ENCODE measurements at regions not wholly inside any gene's neighbourhood (a gene's known extent, or its start where the extent isn't known, plus 50 kb on each side); places are given as distances from the start of the nearest gene placed in this dataset.
"Not testable (repeated sequence)": the region's sequence is repeated elsewhere in the genome, so short reads cannot be mapped to it uniquely, and the experiment has no call there.

DNA sequence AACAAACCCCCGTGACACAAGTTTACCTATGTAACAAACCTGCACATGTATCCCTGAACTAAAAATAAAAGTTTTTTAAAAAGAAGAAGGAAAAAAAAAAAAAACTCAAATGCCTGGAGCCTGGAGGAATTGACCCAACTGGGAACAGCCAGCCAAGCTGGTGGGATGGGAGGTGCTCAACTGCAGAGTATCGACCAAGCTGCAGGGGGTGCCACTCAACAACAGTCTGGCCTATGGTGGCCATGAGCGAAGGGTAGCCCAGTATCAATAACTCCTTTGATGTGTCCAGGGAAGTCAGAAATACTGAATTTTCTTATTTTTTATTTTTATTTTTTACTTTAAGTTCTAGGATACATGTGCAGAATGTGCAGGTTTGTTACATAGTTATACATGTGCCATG lies 310.3 kb upstream of the DLGAP1 start:
- no peaks in the 10 kb centered on the region for H3K27me3 ChIP-seq
- H3K4me1 ChIP-seq = no peaks in the 10 kb centered on the region
- intact Hi-C loops (cut with DNase I) = no loop called here
- no peak overlapping the region for H3K27ac ChIP-seq (replicated peaks in 1 of 4)
- TF ChIP-seq EP300 (IDR thresholded peaks at IDR 0.05) = no peak
- no peak for TF ChIP-seq POLR2AphosphoS5 (IDR thresholded peaks at IDR 0.05)
- TF ChIP-seq POLR2A (IDR thresholded peaks at IDR 0.05; ENCODE audit: low read depth) = no peak
- TF ChIP-seq, protein P1, sequence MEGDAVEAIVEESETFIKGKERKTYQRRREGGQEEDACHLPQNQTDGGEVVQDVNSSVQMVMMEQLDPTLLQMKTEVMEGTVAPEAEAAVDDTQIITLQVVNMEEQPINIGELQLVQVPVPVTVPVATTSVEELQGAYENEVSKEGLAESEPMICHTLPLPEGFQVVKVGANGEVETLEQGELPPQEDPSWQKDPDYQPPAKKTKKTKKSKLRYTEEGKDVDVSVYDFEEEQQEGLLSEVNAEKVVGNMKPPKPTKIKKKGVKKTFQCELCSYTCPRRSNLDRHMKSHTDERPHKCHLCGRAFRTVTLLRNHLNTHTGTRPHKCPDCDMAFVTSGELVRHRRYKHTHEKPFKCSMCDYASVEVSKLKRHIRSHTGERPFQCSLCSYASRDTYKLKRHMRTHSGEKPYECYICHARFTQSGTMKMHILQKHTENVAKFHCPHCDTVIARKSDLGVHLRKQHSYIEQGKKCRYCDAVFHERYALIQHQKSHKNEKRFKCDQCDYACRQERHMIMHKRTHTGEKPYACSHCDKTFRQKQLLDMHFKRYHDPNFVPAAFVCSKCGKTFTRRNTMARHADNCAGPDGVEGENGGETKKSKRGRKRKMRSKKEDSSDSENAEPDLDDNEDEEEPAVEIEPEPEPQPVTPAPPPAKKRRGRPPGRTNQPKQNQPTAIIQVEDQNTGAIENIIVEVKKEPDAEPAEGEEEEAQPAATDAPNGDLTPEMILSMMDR (IDR thresholded peaks at IDR 0.05) = no peak
- DNase-seq (ENCODE audit: extremely low spot score) = no peak
- peaks cover 0 to 4% (median 0%) of the 10 kb centered on the region in 4 donors for H3K9me3 ChIP-seq
- H3K36me3 ChIP-seq = no peaks in the 10 kb centered on the region
- no peak overlapping the region for H3K4me3 ChIP-seq
- 90% methylated on average over 3 of the region's 3 CpGs for WGBS

DNA sequence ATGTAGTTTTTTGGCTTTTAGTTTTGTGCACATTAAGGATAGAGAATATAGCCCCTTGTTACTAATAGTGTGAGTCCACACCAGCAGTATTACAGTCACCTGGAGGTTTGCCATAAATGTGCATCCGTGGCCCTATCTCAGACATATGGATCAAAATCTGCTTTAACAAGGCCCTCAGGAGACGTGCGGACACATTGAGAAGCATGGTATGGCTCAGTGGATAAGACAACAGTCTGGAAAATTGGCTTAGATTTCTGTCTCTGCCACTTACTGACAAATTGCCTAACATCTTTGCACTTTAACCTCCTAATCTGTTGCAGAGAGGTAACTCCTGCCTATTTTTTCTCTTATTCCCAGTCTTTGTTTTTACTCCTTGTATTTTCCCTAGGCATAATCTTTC lies 307.2 kb upstream of the DLGAP1 start:
- no peaks in the 10 kb centered on the region for H3K27me3 ChIP-seq
- no peak overlapping the region for H3K27ac ChIP-seq (replicated peaks in 1 of 4)
- H3K4me1 ChIP-seq = no peaks in the 10 kb centered on the region
- no peaks in the 10 kb centered on the region for H3K36me3 ChIP-seq
- intact Hi-C loops (cut with DNase I) = no loop called here
- H3K4me3 ChIP-seq = no peak overlapping the region
- peaks cover 0 to 4% (median 0%) of the 10 kb centered on the region in 4 donors for H3K9me3 ChIP-seq
- no peak for DNase-seq (ENCODE audit: extremely low spot score)
- TF ChIP-seq POLR2A (IDR thresholded peaks at IDR 0.05; ENCODE audit: low read depth) (no peak), POLR2AphosphoS5 (IDR thresholded peaks at IDR 0.05) (no peak), EP300 (IDR thresholded peaks at IDR 0.05) (no peak)
- TF ChIP-seq, protein P1 (IDR thresholded peaks at IDR 0.05) = no peak
- 22% methylated on average over 3 of the region's 3 CpGs for WGBS

DNA sequence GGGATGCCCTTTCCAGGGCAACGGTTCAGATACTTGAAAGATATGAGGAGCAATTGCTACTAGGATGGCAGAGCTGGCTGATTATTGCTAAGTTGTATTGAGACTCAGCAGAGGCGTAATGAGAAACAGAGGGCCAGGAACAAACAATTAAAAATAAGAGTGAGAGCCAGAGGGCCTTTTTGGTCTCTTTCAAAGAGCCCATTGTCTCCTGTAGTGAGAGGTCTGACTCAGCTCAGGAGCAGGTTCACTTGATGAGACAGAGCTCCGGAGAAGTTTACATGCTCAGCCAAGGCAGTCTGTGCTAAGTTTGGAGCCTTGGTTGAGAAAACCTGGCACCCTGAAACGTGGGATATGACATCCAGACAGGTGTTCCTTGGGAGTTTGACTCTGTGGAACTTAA lies 303.9 kb upstream of the DLGAP1 start:
- intact Hi-C loops (cut with DNase I) = no loop called here
- DNase-seq (ENCODE audit: extremely low spot score) = no peak

DNA sequence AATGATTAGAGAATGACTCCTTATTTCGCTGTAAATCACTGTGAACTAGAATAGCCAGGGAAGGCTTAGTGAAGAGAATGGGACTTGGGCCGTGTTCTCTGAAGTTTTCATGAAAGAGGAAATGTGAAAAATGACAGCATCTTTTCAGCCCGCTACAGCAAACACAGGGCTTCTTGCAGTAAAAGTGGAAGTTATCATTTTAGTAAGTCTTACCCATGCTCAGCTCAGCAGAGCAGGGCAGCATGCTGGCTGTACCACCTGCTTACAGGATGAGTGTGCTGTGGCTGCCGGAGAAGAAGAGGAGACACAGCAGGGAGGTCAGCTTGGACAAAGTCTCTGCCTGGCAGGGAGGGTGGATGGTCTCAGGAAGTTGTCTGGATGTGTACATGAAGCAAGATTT lies 300.7 kb upstream of the DLGAP1 start:
- DNase-seq (ENCODE audit: extremely low spot score) = no peak
- Histone ChIP-seq H3K27ac (replicated peaks in 1 of 4) (no peak overlapping the region), H3K9me3 (peaks cover 0 to 7% (median 0%) of the 10 kb centered on the region in 4 donors), H3K27me3 (no peaks in the 10 kb centered on the region), H3K4me1 (no peaks in the 10 kb centered on the region), H3K36me3 (no peaks in the 10 kb centered on the region), H3K4me3 (no peak overlapping the region)
- WGBS = 66% methylated on average over 4 of the region's 4 CpGs
- no peak for TF ChIP-seq POLR2AphosphoS5 (IDR thresholded peaks at IDR 0.05)
- TF ChIP-seq, protein P1 (IDR thresholded peaks at IDR 0.05) = no peak
- intact Hi-C loops (cut with DNase I) = no loop called here

More for the DNA sequence above, 303.9 kb upstream of the DLGAP1 start:
- TF ChIP-seq POLR2A (IDR thresholded peaks at IDR 0.05; ENCODE audit: low read depth) (no peak), POLR2AphosphoS5 (IDR thresholded peaks at IDR 0.05) (no peak), EP300 (IDR thresholded peaks at IDR 0.05) (no peak)
- TF ChIP-seq, protein P1 (IDR thresholded peaks at IDR 0.05) = no peak
- Histone ChIP-seq H3K36me3 (no peaks in the 10 kb centered on the region), H3K9me3 (no peaks in the 10 kb centered on the region), H3K27me3 (no peaks in the 10 kb centered on the region), H3K4me3 (no peak overlapping the region), H3K27ac (replicated peaks in 1 of 4) (no peak overlapping the region), H3K4me1 (no peaks in the 10 kb centered on the region)
- 66% methylated on average over 4 of the region's 4 CpGs for WGBS

DNA sequence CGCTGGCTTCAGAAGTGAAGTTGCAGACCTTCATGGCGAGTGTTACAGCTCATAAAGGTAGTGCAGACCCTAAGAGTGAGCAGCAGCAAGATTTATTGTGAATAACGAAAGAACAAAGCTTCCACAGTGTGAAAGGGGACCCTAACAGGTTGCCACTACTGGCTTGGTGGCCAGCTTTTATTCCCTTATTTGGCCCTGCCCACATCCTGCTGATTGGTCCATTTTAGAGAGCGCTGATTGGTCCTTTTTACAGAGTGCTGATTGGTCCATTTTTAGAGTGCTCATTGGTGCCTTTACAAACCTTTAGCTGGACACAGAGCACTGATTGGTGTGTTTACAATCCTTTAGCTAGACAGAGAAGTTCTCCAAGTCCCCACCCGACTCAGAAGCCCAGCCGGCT lies 298.0 kb upstream of the DLGAP1 start:
- H3K4me3 ChIP-seq; H3K36me3 ChIP-seq; DNase-seq (ENCODE audit: extremely low spot score); H3K9me3 ChIP-seq; H3K27ac ChIP-seq (replicated peaks in 1 of 4); H3K4me1 ChIP-seq; H3K27me3 ChIP-seq; intact Hi-C loops (cut with DNase I): not testable (repeated sequence)
- 66% methylated on average over 6 of the region's 6 CpGs for WGBS
